ENCODE measurements at regions not wholly inside any gene's neighbourhood (a gene's known extent, or its start where the extent isn't known, plus 50 kb on each side); places are given as distances from the start of the nearest gene placed in this dataset.

DNA sequence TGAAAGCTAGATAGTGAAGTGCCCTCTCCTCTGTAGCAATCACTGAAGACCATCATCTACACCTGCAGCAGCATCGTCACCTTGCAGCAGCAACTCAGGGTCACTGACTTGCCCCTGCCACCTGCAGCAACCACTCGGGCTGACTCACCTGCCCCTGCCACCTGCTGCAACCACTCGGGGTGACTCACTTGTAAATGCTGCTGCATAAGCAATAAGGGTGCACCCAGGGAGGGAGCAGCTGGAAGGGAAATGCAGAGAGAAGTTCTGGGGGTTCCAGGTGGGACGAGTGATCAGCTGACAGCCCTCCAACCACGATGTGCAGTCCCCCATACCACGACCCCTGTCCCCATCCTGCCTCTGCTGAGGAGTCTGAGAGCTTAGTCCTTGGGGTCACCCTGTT, 357.1 kb upstream of the SFSWAP start:
- Histone ChIP-seq H2BK20ac (ENCODE audit: low read length) (no peak overlapping the region), H3K27me3 (replicated peaks in 1 of 4; ENCODE audit: control insufficient read depth in 3 of 4, extremely low read depth in 1 of 4, insufficient read depth in 3 of 4, low read length in 3 of 4) (no peaks in the 10 kb centered on the region; a peak in 3 of 7 replicates), H3K4ac (replicated peaks; ENCODE audit: insufficient read length, low read depth, low read length) (no peak overlapping the region), H3K23ac (ENCODE audit: insufficient read length) (no peak overlapping the region), H3K79me2 (ENCODE audit: control insufficient read depth in 1 of 2, insufficient read depth in 2 of 2, low read length in 2 of 2) (no peaks in the 10 kb centered on the region), H3K79me1 (ENCODE audit: low read depth, low read length) (no peaks in the 10 kb centered on the region), H2AK5ac (ENCODE audit: low read depth, low read length) (no peak overlapping the region), H3K14ac (ENCODE audit: insufficient read length) (no peak overlapping the region), H3K27ac (ENCODE audit: low read depth, low read length) (no peak overlapping the region), H3K18ac (ENCODE audit: extremely low read depth, low read length) (no peak overlapping the region), H2BK12ac (ENCODE audit: low read depth, low read length) (no peak overlapping the region), H4K8ac (ENCODE audit: extremely low read depth, insufficient read depth, low read length) (peak overlapping the region; percentile 15; the same call in 1 of the 2 replicates), H4K91ac (replicated peaks; ENCODE audit: insufficient read length, low read length) (no peak overlapping the region), H3K9ac (replicated peaks in 1 of 4; ENCODE audit: extremely low read depth in 1 of 4, low read depth in 3 of 4, low read length in 3 of 4) (no peak overlapping the region), H4K5ac (ENCODE audit: insufficient read length, low read depth, low read length) (no peak overlapping the region), H3K4me1 (replicated peaks in 1 of 4; ENCODE audit: control insufficient read depth in 3 of 4, insufficient read depth in 4 of 4, low read length in 3 of 4) (peaks cover 0 to 3% (median 1%) of the 10 kb centered on the region in 4 experiments; a peak in 2 of 7 replicates), H2BK120ac (replicated peaks; ENCODE audit: low read depth, low read length) (no peak overlapping the region), H3K4me2 (ENCODE audit: insufficient read depth in 1 of 2, low read depth in 2 of 2, low read length in 2 of 2) (no peak overlapping the region), H3K4me3 (ENCODE audit: extremely low read depth in 1 of 4, insufficient read depth in 2 of 4, low read depth in 3 of 4, low read length in 4 of 4) (no peak overlapping the region), H3K36me3 (ENCODE audit: control insufficient read depth in 2 of 4, insufficient read depth in 4 of 4, low read length in 3 of 4) (no peaks in the 10 kb centered on the region), H3K9me3 (ENCODE audit: insufficient read depth in 2 of 2, low read depth in 1 of 2, low read length in 1 of 2) (no peaks in the 10 kb centered on the region; a peak in 1 of 4 replicates), H2AFZ (ENCODE audit: low read length) (no peak overlapping the region), H3K23me2 (ENCODE audit: low read depth, low read length) (peaks cover 3% of the 10 kb centered on the region; the same call in 1 of the 2 replicates), H2BK15ac (ENCODE audit: low read length) (no peak overlapping the region), H4K20me1 (replicated peaks in 1 of 2; ENCODE audit: control insufficient read depth in 1 of 2, insufficient read depth in 2 of 2, low read length in 2 of 2) (no peaks in the 10 kb centered on the region), H3K56ac (replicated peaks; ENCODE audit: insufficient read length, low read depth, low read length) (no peak overlapping the region), H2BK5ac (ENCODE audit: low read depth, low read length) (no peak overlapping the region)
- FAIRE-seq, result no peak
- CTCF ChIA-PET (ENCODE audit: partially characterized antibody), result interaction anchor here (1.1 to 2.8 kb wide), 3 partner anchors 27 to 101 kb away, joined by 3 to 9 read pairs (median 3); no protein-coding TSS in a partner anchor
- 85% methylated on average over 6 of the region's 6 CpGs; no CpG with 5 or more reads in 1 of the 2 experiments for WGBS, 2 experiments (ENCODE audit: extremely low coverage in 1 of 2, insufficient coverage in 1 of 2, insufficient read length in 1 of 2, insufficient replicate concordance in 2 of 2, low coverage in 1 of 2, low lambda C conversion rate in 2 of 2, missing lambda C conversion rate in 1 of 2)
- no peak for DNase-seq (ENCODE audit: low read depth in 1 of 2, low spot score in 2 of 2)
- POLR2A ChIA-PET (ENCODE audit: partially characterized antibody), result no interaction called here
- no peak for TF ChIP-seq GABPA (IDR thresholded peaks at IDR 0.05; ENCODE audit: borderline replicate concordance, insufficient read depth, low read length)
- TF ChIP-seq RFX5 (IDR thresholded peaks at IDR 0.05; ENCODE audit: borderline replicate concordance, low read depth, low read length), result no peak
- TF ChIP-seq RXRA (IDR thresholded peaks at IDR 0.05; ENCODE audit: insufficient read depth, low read depth, low read length), result no peak
- TF ChIP-seq, protein P1, sequence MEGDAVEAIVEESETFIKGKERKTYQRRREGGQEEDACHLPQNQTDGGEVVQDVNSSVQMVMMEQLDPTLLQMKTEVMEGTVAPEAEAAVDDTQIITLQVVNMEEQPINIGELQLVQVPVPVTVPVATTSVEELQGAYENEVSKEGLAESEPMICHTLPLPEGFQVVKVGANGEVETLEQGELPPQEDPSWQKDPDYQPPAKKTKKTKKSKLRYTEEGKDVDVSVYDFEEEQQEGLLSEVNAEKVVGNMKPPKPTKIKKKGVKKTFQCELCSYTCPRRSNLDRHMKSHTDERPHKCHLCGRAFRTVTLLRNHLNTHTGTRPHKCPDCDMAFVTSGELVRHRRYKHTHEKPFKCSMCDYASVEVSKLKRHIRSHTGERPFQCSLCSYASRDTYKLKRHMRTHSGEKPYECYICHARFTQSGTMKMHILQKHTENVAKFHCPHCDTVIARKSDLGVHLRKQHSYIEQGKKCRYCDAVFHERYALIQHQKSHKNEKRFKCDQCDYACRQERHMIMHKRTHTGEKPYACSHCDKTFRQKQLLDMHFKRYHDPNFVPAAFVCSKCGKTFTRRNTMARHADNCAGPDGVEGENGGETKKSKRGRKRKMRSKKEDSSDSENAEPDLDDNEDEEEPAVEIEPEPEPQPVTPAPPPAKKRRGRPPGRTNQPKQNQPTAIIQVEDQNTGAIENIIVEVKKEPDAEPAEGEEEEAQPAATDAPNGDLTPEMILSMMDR (IDR thresholded peaks at IDR 0.05; ENCODE audit: control extremely low read depth in 1 of 3, insufficient read depth in 1 of 3, low read depth in 1 of 3, low read length in 3 of 3), result no peak
- no peak for TF ChIP-seq EP300 (IDR thresholded peaks at IDR 0.05; ENCODE audit: borderline replicate concordance in 1 of 2, low read depth in 2 of 2, low read length in 2 of 2)
- TF ChIP-seq, protein P2, sequence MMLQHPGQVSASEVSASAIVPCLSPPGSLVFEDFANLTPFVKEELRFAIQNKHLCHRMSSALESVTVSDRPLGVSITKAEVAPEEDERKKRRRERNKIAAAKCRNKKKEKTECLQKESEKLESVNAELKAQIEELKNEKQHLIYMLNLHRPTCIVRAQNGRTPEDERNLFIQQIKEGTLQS (IDR thresholded peaks at IDR 0.05; ENCODE audit: insufficient read depth, low read depth, low read length), result no peak
- no peak for TF ChIP-seq TCF12 (IDR thresholded peaks at IDR 0.05; ENCODE audit: low read depth, low read length)
- TF ChIP-seq TBP (IDR thresholded peaks at IDR 0.05; ENCODE audit: low read depth, low read length), result no peak
- no peak for TF ChIP-seq JUN (IDR thresholded peaks at IDR 0.05; ENCODE audit: low read depth, low read length)
- TF ChIP-seq CHD1 (IDR thresholded peaks at IDR 0.05; ENCODE audit: low read depth, low read length), result no peak

Data from H1 (cell line).